HEK293 (cell line): ENCODE measurements at regions not wholly inside any gene's neighbourhood (a gene's known extent, or its start where the extent isn't known, plus 50 kb on each side); places are given as distances from the start of the nearest gene placed in this dataset.

ENCODE experiments used
- CTCF ChIP-seq: fragments of 450-650 bp; formaldehyde crosslinking; IDR thresholded peaks from 2 replicates; pipeline ENCODE4 v1.5.1; 2016; ENCODE audit warnings: missing biosample characterization, missing genetic modification characterization
- HOXA7 ChIP-seq: sonication (generic); formaldehyde crosslinking; IDR thresholded peaks from 2 replicates; pipeline ENCODE4 v1.8.1; 2022; ENCODE audit warnings: missing genetic modification reagents, borderline replicate concordance
- HOXC10 ChIP-seq: sonication (generic); formaldehyde crosslinking; IDR thresholded peaks from 2 replicates; pipeline ENCODE4 v1.8.1; 2023; ENCODE audit warnings: mild to moderate bottlenecking, missing genetic modification reagents
- ZBTB1 ChIP-seq: fragments of 450-650 bp; formaldehyde crosslinking; IDR thresholded peaks from 2 replicates; pipeline ENCODE4 v1.5.1; 2016; ENCODE audit warnings: missing biosample characterization, missing genetic modification characterization

DNA sequence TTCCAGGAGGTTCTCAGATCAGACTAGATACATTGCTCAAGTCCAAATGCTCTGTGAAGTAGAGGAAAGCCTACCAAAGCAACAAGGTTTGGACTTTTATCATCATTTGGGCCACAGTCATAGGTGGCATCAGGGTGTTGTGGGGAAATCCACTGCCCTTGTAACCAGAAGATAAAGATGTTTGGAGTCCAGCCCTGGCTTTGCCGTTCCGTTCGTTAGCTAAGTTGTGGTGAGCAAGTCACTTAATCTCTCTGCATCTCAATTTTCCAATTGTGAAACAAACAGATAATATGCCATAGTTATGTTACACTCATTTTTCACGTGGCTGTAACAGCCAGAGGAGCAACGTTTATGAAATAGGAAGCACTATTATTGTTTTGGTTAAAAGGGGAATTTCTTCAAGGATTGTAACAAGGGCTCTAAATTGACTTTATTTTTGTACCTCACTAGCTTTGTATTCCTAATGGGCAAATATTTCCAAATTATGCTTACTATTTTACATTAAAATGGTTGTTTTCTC lies 125.6 kb downstream of the CD47 start:
- TF ChIP-seq HOXC10 (no peak), HOXA7 (no peak), CTCF (no peak), ZBTB1 (tag by site-specific recombination) (no peak)
